ENCODE measurements at regions not wholly inside any gene's neighbourhood (a gene's known extent, or its start where the extent isn't known, plus 50 kb on each side); places are given as distances from the start of the nearest gene placed in this dataset.

GRCh38 chr12:3336606-3337311, 154.2 kb upstream of the PRMT8 start:
- WGBS, 2 donors: 43 to 51% methylated on average over 13 of the region's 13 CpGs
- no peak overlapping the region for H3K4me3 ChIP-seq (ENCODE audit: low read depth in 1 of 2, low read length in 2 of 2)
- H3K9me3 ChIP-seq (ENCODE audit: control insufficient read depth in 2 of 2, insufficient read depth in 1 of 2, low read depth in 1 of 2, low read length in 1 of 2): no peaks in the 10 kb centered on the region
- no peak overlapping the region for H3K27ac ChIP-seq (ENCODE audit: low read depth in 2 of 2, low read length in 1 of 2)
- H3K36me3 ChIP-seq (ENCODE audit: control insufficient read depth in 2 of 2, insufficient read depth in 2 of 2, low read length in 1 of 2): no peaks in the 10 kb centered on the region
- peaks cover 0 to 5% of the 10 kb centered on the region in 2 donors for H3K4me1 ChIP-seq (ENCODE audit: control insufficient read depth in 2 of 2, insufficient read depth in 2 of 2, low read length in 1 of 2)
- no peaks in the 10 kb centered on the region for H3K27me3 ChIP-seq (ENCODE audit: control insufficient read depth in 1 of 2, insufficient read depth in 2 of 2, low read length in 2 of 2)

GRCh38 chr12:3337944-3338343, 153.1 kb upstream of the PRMT8 start:
- Histone ChIP-seq H3K27me3 (ENCODE audit: control insufficient read depth in 1 of 2, insufficient read depth in 2 of 2, low read length in 2 of 2) (no peaks in the 10 kb centered on the region), H3K9me3 (ENCODE audit: control insufficient read depth in 2 of 2, insufficient read depth in 1 of 2, low read depth in 1 of 2, low read length in 1 of 2) (no peaks in the 10 kb centered on the region), H3K4me3 (ENCODE audit: low read depth in 1 of 2, low read length in 2 of 2) (no peak overlapping the region), H3K4me1 (ENCODE audit: control insufficient read depth in 2 of 2, insufficient read depth in 2 of 2, low read length in 1 of 2) (peaks cover 0 to 8% of the 10 kb centered on the region in 2 donors), H3K27ac (ENCODE audit: low read depth in 2 of 2, low read length in 1 of 2) (no peak overlapping the region), H3K36me3 (ENCODE audit: control insufficient read depth in 2 of 2, insufficient read depth in 2 of 2, low read length in 1 of 2) (no peaks in the 10 kb centered on the region)
- WGBS, 2 donors: 79 to 82% methylated on average over 5 of the region's 5 CpGs

GRCh38 chr12:3339221-3339620, 151.8 kb upstream of the PRMT8 start:
- WGBS, 2 donors: 90 to 95% methylated on average over 7 of the region's 7 CpGs
- H3K27me3 ChIP-seq (ENCODE audit: control insufficient read depth in 1 of 2, insufficient read depth in 2 of 2, low read length in 2 of 2): no peaks in the 10 kb centered on the region
- peaks cover 0 to 8% of the 10 kb centered on the region in 2 donors for H3K4me1 ChIP-seq (ENCODE audit: control insufficient read depth in 2 of 2, insufficient read depth in 2 of 2, low read length in 1 of 2)
- no peak overlapping the region for H3K4me3 ChIP-seq (ENCODE audit: low read depth in 1 of 2, low read length in 2 of 2)
- no peaks in the 10 kb centered on the region for H3K36me3 ChIP-seq (ENCODE audit: control insufficient read depth in 2 of 2, insufficient read depth in 2 of 2, low read length in 1 of 2)
- no peak overlapping the region for H3K27ac ChIP-seq (ENCODE audit: low read depth in 2 of 2, low read length in 1 of 2)
- no peaks in the 10 kb centered on the region for H3K9me3 ChIP-seq (ENCODE audit: control insufficient read depth in 2 of 2, insufficient read depth in 1 of 2, low read depth in 1 of 2, low read length in 1 of 2)

GRCh38 chr12:3341594-3341993, 149.4 kb upstream of the PRMT8 start:
- Histone ChIP-seq H3K9me3 (ENCODE audit: control insufficient read depth in 2 of 2, insufficient read depth in 1 of 2, low read depth in 1 of 2, low read length in 1 of 2) (no peaks in the 10 kb centered on the region), H3K27me3 (ENCODE audit: control insufficient read depth in 1 of 2, insufficient read depth in 2 of 2, low read length in 2 of 2) (no peaks in the 10 kb centered on the region), H3K36me3 (ENCODE audit: control insufficient read depth in 2 of 2, insufficient read depth in 2 of 2, low read length in 1 of 2) (no peaks in the 10 kb centered on the region), H3K27ac (ENCODE audit: low read depth in 2 of 2, low read length in 1 of 2) (no peak overlapping the region), H3K4me3 (ENCODE audit: low read depth in 1 of 2, low read length in 2 of 2) (no peak overlapping the region), H3K4me1 (ENCODE audit: control insufficient read depth in 2 of 2, insufficient read depth in 2 of 2, low read length in 1 of 2) (peaks cover 0 to 8% of the 10 kb centered on the region in 2 donors)
- 9 to 10% methylated on average over 4 of the region's 4 CpGs for WGBS, 2 donors

- Histone ChIP-seq H3K36me3 (ENCODE audit: control insufficient read depth in 2 of 2, insufficient read depth in 2 of 2, low read length in 1 of 2) (no peaks in the 10 kb centered on the region), H3K4me1 (ENCODE audit: control insufficient read depth in 2 of 2, insufficient read depth in 2 of 2, low read length in 1 of 2) (peaks cover 0 to 8% of the 10 kb centered on the region in 2 donors), H3K27me3 (ENCODE audit: control insufficient read depth in 1 of 2, insufficient read depth in 2 of 2, low read length in 2 of 2) (no peaks in the 10 kb centered on the region), H3K27ac (ENCODE audit: low read depth in 2 of 2, low read length in 1 of 2) (no peak overlapping the region), H3K9me3 (ENCODE audit: control insufficient read depth in 2 of 2, insufficient read depth in 1 of 2, low read depth in 1 of 2, low read length in 1 of 2) (no peaks in the 10 kb centered on the region), H3K4me3 (ENCODE audit: low read depth in 1 of 2, low read length in 2 of 2) (no peak overlapping the region)
- WGBS, 2 donors: 24 to 27% methylated on average over 8 of the region's 8 CpGs
Measured at GRCh38 chr12:3342051-3342450, 149.0 kb upstream of the PRMT8 start.

- Histone ChIP-seq H3K4me3 (ENCODE audit: low read depth in 1 of 2, low read length in 2 of 2) (no peak overlapping the region), H3K4me1 (ENCODE audit: control insufficient read depth in 2 of 2, insufficient read depth in 2 of 2, low read length in 1 of 2) (no peaks in the 10 kb centered on the region), H3K27me3 (ENCODE audit: control insufficient read depth in 1 of 2, insufficient read depth in 2 of 2, low read length in 2 of 2) (peaks cover 0 to 3% of the 10 kb centered on the region in 2 donors), H3K9me3 (ENCODE audit: control insufficient read depth in 2 of 2, insufficient read depth in 1 of 2, low read depth in 1 of 2, low read length in 1 of 2) (no peaks in the 10 kb centered on the region), H3K27ac (ENCODE audit: low read depth in 2 of 2, low read length in 1 of 2) (no peak overlapping the region), H3K36me3 (ENCODE audit: control insufficient read depth in 2 of 2, insufficient read depth in 2 of 2, low read length in 1 of 2) (no peaks in the 10 kb centered on the region)
- WGBS, 2 donors: 91% methylated on average over 5 of the region's 5 CpGs
Measured at GRCh38 chr12:3348055-3348454, 142.9 kb upstream of the PRMT8 start.

- 80 to 84% methylated on average over 4 of the region's 4 CpGs for WGBS, 2 donors
- Histone ChIP-seq H3K36me3 (ENCODE audit: control insufficient read depth in 2 of 2, insufficient read depth in 2 of 2, low read length in 1 of 2) (no peaks in the 10 kb centered on the region), H3K27me3 (ENCODE audit: control insufficient read depth in 1 of 2, insufficient read depth in 2 of 2, low read length in 2 of 2) (peaks cover 0 to 3% of the 10 kb centered on the region in 2 donors), H3K4me3 (ENCODE audit: low read depth in 1 of 2, low read length in 2 of 2) (no peak overlapping the region), H3K9me3 (ENCODE audit: control insufficient read depth in 2 of 2, insufficient read depth in 1 of 2, low read depth in 1 of 2, low read length in 1 of 2) (no peaks in the 10 kb centered on the region), H3K4me1 (ENCODE audit: control insufficient read depth in 2 of 2, insufficient read depth in 2 of 2, low read length in 1 of 2) (no peaks in the 10 kb centered on the region), H3K27ac (ENCODE audit: low read depth in 2 of 2, low read length in 1 of 2) (no peak overlapping the region)
Measured at GRCh38 chr12:3350432-3350831, 140.6 kb upstream of the PRMT8 start.

GRCh38 chr12:3351731-3352130, 139.3 kb upstream of the PRMT8 start:
- H3K4me3 ChIP-seq (ENCODE audit: low read depth in 1 of 2, low read length in 2 of 2): no peak overlapping the region
- peaks cover 0 to 3% of the 10 kb centered on the region in 2 donors for H3K27me3 ChIP-seq (ENCODE audit: control insufficient read depth in 1 of 2, insufficient read depth in 2 of 2, low read length in 2 of 2)
- H3K4me1 ChIP-seq (ENCODE audit: control insufficient read depth in 2 of 2, insufficient read depth in 2 of 2, low read length in 1 of 2): no peaks in the 10 kb centered on the region
- WGBS, 2 donors: 86 to 94% methylated on average over 3 to 4 of the region's 4 CpGs
- H3K9me3 ChIP-seq (ENCODE audit: control insufficient read depth in 2 of 2, insufficient read depth in 1 of 2, low read depth in 1 of 2, low read length in 1 of 2): no peaks in the 10 kb centered on the region
- H3K27ac ChIP-seq (ENCODE audit: low read depth in 2 of 2, low read length in 1 of 2): no peak overlapping the region
- H3K36me3 ChIP-seq (ENCODE audit: control insufficient read depth in 2 of 2, insufficient read depth in 2 of 2, low read length in 1 of 2): no peaks in the 10 kb centered on the region

GRCh38 chr12:3352230-3352629, 138.8 kb upstream of the PRMT8 start:
- Histone ChIP-seq H3K27me3 (ENCODE audit: control insufficient read depth in 1 of 2, insufficient read depth in 2 of 2, low read length in 2 of 2) (peaks cover 0 to 3% of the 10 kb centered on the region in 2 donors), H3K36me3 (ENCODE audit: control insufficient read depth in 2 of 2, insufficient read depth in 2 of 2, low read length in 1 of 2) (no peaks in the 10 kb centered on the region), H3K9me3 (ENCODE audit: control insufficient read depth in 2 of 2, insufficient read depth in 1 of 2, low read depth in 1 of 2, low read length in 1 of 2) (no peaks in the 10 kb centered on the region), H3K4me1 (ENCODE audit: control insufficient read depth in 2 of 2, insufficient read depth in 2 of 2, low read length in 1 of 2) (no peaks in the 10 kb centered on the region), H3K4me3 (ENCODE audit: low read depth in 1 of 2, low read length in 2 of 2) (no peak overlapping the region), H3K27ac (ENCODE audit: low read depth in 2 of 2, low read length in 1 of 2) (no peak overlapping the region)
- 68 to 76% methylated on average over 6 of the region's 6 CpGs for WGBS, 2 donors

- Histone ChIP-seq H3K4me1 (ENCODE audit: control insufficient read depth in 2 of 2, insufficient read depth in 2 of 2, low read length in 1 of 2) (no peaks in the 10 kb centered on the region), H3K36me3 (ENCODE audit: control insufficient read depth in 2 of 2, insufficient read depth in 2 of 2, low read length in 1 of 2) (no peaks in the 10 kb centered on the region), H3K27ac (ENCODE audit: low read depth in 2 of 2, low read length in 1 of 2) (no peak overlapping the region), H3K4me3 (ENCODE audit: low read depth in 1 of 2, low read length in 2 of 2) (no peak overlapping the region), H3K27me3 (ENCODE audit: control insufficient read depth in 1 of 2, insufficient read depth in 2 of 2, low read length in 2 of 2) (no peaks in the 10 kb centered on the region), H3K9me3 (ENCODE audit: control insufficient read depth in 2 of 2, insufficient read depth in 1 of 2, low read depth in 1 of 2, low read length in 1 of 2) (no peaks in the 10 kb centered on the region)
- WGBS, 2 donors: 89 to 93% methylated on average over 9 of the region's 9 CpGs
Measured at GRCh38 chr12:3353621-3354020, 137.4 kb upstream of the PRMT8 start.
